Neuronal stem cell (in vitro differentiated cells): ENCODE measurements at regions not wholly inside any gene's neighbourhood (a gene's known extent, or its start where the extent isn't known, plus 50 kb on each side); places are given as distances from the start of the nearest gene placed in this dataset.

Experiments used
- DNase-seq: peaks from one replicate; pipeline ENCODE4 v3.0.0-alpha.2; 2013; ENCODE audit warnings: low spot score
- H2AFZ ChIP-seq: one replicate; pipeline ENCODE4 v1.6.1; 2013; ENCODE audit warnings: mild to moderate bottlenecking, low read length, inconsistent platforms
- H2AK5ac ChIP-seq: 2 replicates; pipeline ENCODE4 v1.6.1; 2013; ENCODE audit warnings: low read depth, mild to moderate bottlenecking, inconsistent platforms, low read length, moderate library complexity, mixed read lengths
- H2BK120ac ChIP-seq: 2 replicates; pipeline ENCODE4 v1.6.1; 2013; ENCODE audit warnings: low read depth, mild to moderate bottlenecking, inconsistent platforms, low read length, moderate library complexity, mixed read lengths
- H2BK12ac ChIP-seq: one replicate; pipeline ENCODE4 v1.6.1; 2013; ENCODE audit warnings: low read length, inconsistent platforms
- H2BK15ac ChIP-seq: 2 replicates; pipeline ENCODE4 v1.6.1; 2013; ENCODE audit warnings: mild to moderate bottlenecking, low read length, inconsistent platforms, mixed read lengths
- H2BK5ac ChIP-seq: one replicate; pipeline ENCODE4 v1.6.1; 2013; ENCODE audit warnings: inconsistent platforms, mild to moderate bottlenecking, low read length, moderate library complexity
- H3K14ac ChIP-seq: one replicate; pipeline ENCODE4 v1.6.1; 2013; ENCODE audit warnings: low read length, inconsistent platforms
- H3K18ac ChIP-seq: 2 replicates; pipeline ENCODE4 v1.6.1; 2013; ENCODE audit warnings: low read length, inconsistent platforms
- H3K23ac ChIP-seq: 2 replicates; pipeline ENCODE4 v1.6.1; 2013; ENCODE audit warnings: low read depth, mild to moderate bottlenecking, mixed read lengths, low read length, inconsistent platforms; ENCODE audit not compliant: poor library complexity
- H3K27ac ChIP-seq: replicated peaks from 3 replicates; pipeline ENCODE4 v1.5.1; 2013; ENCODE audit warnings: low read length, inconsistent platforms
- H3K27me3 ChIP-seq, 3 experiments: 2 replicates each; pipeline ENCODE4 v1.6.1; 2013; ENCODE audit warnings: low read length in 3 of 3, mild to moderate bottlenecking in 2 of 3, inconsistent platforms in 1 of 3, low read depth in 1 of 3, mixed read lengths in 1 of 3, moderate library complexity in 1 of 3; ENCODE audit not compliant: control insufficient read depth in 3 of 3, insufficient read depth in 3 of 3
- H3K36me3 ChIP-seq, 2 donors: replicated peaks in 1 of 2; 2 replicates each; pipeline ENCODE4 v1.6.1; 2013; ENCODE audit warnings: low read length in 2 of 2; ENCODE audit not compliant: control insufficient read depth in 2 of 2, insufficient read depth in 2 of 2
- H3K4ac ChIP-seq: 2 replicates; pipeline ENCODE4 v1.6.1; 2013; ENCODE audit warnings: inconsistent platforms, mild to moderate bottlenecking, low read length, moderate library complexity
- H3K4me1 ChIP-seq, 2 donors: 1 replicate in 1 of 2; 2 replicates in 1 of 2; pipeline ENCODE4 v1.6.1; 2013; ENCODE audit warnings: low read length in 2 of 2, low read depth in 1 of 2; ENCODE audit not compliant: control insufficient read depth in 2 of 2, insufficient read depth in 1 of 2
- H3K4me2 ChIP-seq: one replicate; pipeline ENCODE4 v1.6.1; 2013; ENCODE audit warnings: mild to moderate bottlenecking, low read length, inconsistent platforms; ENCODE audit not compliant: insufficient read depth, poor library complexity, severe bottlenecking
- H3K4me3 ChIP-seq, 2 donors: 2 replicates each; pipeline ENCODE4 v1.5.1; 2013; ENCODE audit warnings: low read length in 2 of 2, mild to moderate bottlenecking in 2 of 2, inconsistent platforms in 1 of 2, moderate library complexity in 1 of 2
- H3K79me1 ChIP-seq: one replicate; pipeline ENCODE4 v1.6.1; 2013; ENCODE audit warnings: low read depth, mild to moderate bottlenecking, inconsistent platforms, low read length, moderate library complexity
- H3K9ac ChIP-seq: one replicate; pipeline ENCODE4 v1.6.1; 2013; ENCODE audit warnings: mild to moderate bottlenecking, low read depth, low read length, inconsistent platforms; ENCODE audit not compliant: poor library complexity
- H3K9me3 ChIP-seq, 2 donors: replicated peaks in 1 of 2; 2 replicates each; pipeline versions ENCODE3 to v1.6.1; 2013; ENCODE audit warnings: low read length in 2 of 2, mild to moderate bottlenecking in 2 of 2, inconsistent platforms in 1 of 2, low read depth in 1 of 2, mixed read lengths in 1 of 2, moderate library complexity in 1 of 2; ENCODE audit not compliant: control insufficient read depth in 2 of 2, insufficient read depth in 1 of 2
- H4K8ac ChIP-seq: one replicate; pipeline ENCODE4 v1.6.1; 2013; ENCODE audit warnings: low read depth, mild to moderate bottlenecking, inconsistent platforms, low read length, moderate library complexity
- H4K91ac ChIP-seq: one replicate; pipeline ENCODE4 v1.6.1; 2013; ENCODE audit warnings: low read length, low read depth, mild to moderate bottlenecking, inconsistent platforms; ENCODE audit not compliant: poor library complexity
- WGBS, 2 donors: extraction: QIAGEN DNeasy Blood & Tissue Kit; methylation state at CpG; one replicate each; pipeline ENCODE4 v1.1.7; 2013; ENCODE audit warnings: missing lambda C conversion rate in 2 of 2, mixed read lengths in 1 of 2; ENCODE audit not compliant: insufficient read length in 2 of 2, insufficient replicate concordance in 1 of 2; ENCODE audit errors: extremely low coverage in 2 of 2; 5-methylcytosine and 5-hydroxymethylcytosine counted together

- H3K18ac ChIP-seq = no peak overlapping the region
- H3K4ac ChIP-seq = no peak overlapping the region
- DNase-seq = no peak
- no peak overlapping the region for H3K4me2 ChIP-seq
- H3K9ac ChIP-seq = no peak overlapping the region
- no peak overlapping the region for H4K91ac ChIP-seq
- no peak overlapping the region for H3K4me3 ChIP-seq
- no peaks in the 10 kb centered on the region for H3K79me1 ChIP-seq
- H3K23ac ChIP-seq = no peak overlapping the region
- H3K9me3 ChIP-seq = no peaks in the 10 kb centered on the region
- no peak overlapping the region for H2BK5ac ChIP-seq
- H2BK12ac ChIP-seq = no peak overlapping the region
- H2BK15ac ChIP-seq = no peak overlapping the region
- no peak overlapping the region for H2AK5ac ChIP-seq
- H3K14ac ChIP-seq = no peak overlapping the region
- H2AFZ ChIP-seq = no peak overlapping the region
- H3K4me1 ChIP-seq = no peaks in the 10 kb centered on the region
- H3K36me3 ChIP-seq = no peaks in the 10 kb centered on the region
- H4K8ac ChIP-seq = no peak overlapping the region
- no peaks in the 10 kb centered on the region for H3K27me3 ChIP-seq
- H2BK120ac ChIP-seq = no peak overlapping the region
- H3K27ac ChIP-seq = no peak overlapping the region
Measured at GRCh38 chr4:155509555-155509954, 132.8 kb upstream of the MAP9 start.

GRCh38 chr4:155506745-155507144 lies 130.0 kb upstream of the MAP9 start:
- Histone ChIP-seq H3K23ac (no peak overlapping the region), H4K8ac (no peak overlapping the region), H2BK5ac (no peak overlapping the region), H2BK120ac (no peak overlapping the region), H3K36me3 (no peaks in the 10 kb centered on the region), H3K4me3 (no peak overlapping the region), H2BK15ac (no peak overlapping the region), H3K9ac (no peak overlapping the region), H3K4me2 (no peak overlapping the region), H3K4ac (no peak overlapping the region), H3K18ac (no peak overlapping the region), H2AK5ac (no peak overlapping the region), H2BK12ac (no peak overlapping the region), H3K27ac (no peak overlapping the region), H3K79me1 (no peaks in the 10 kb centered on the region), H4K91ac (no peak overlapping the region), H3K9me3 (no peaks in the 10 kb centered on the region), H3K4me1 (no peaks in the 10 kb centered on the region), H3K27me3 (no peaks in the 10 kb centered on the region), H2AFZ (no peak overlapping the region), H3K14ac (no peak overlapping the region)
- no peak for DNase-seq
- WGBS, 2 donors = no CpG with 5 or more reads among the region's 4 CpGs

- Histone ChIP-seq H3K4me2 (no peak overlapping the region), H3K27ac (no peak overlapping the region), H3K23ac (no peak overlapping the region), H2BK5ac (no peak overlapping the region), H2BK120ac (no peak overlapping the region), H3K18ac (no peak overlapping the region), H3K79me1 (no peaks in the 10 kb centered on the region), H3K27me3 (no peaks in the 10 kb centered on the region), H3K9ac (no peak overlapping the region), H3K9me3 (no peaks in the 10 kb centered on the region), H3K4me3 (no peak overlapping the region), H2BK15ac (no peak overlapping the region), H2AK5ac (no peak overlapping the region), H2BK12ac (no peak overlapping the region), H3K14ac (no peak overlapping the region), H3K36me3 (no peaks in the 10 kb centered on the region), H2AFZ (no peak overlapping the region), H4K91ac (no peak overlapping the region), H3K4me1 (no peaks in the 10 kb centered on the region), H3K4ac (no peak overlapping the region), H4K8ac (no peak overlapping the region)
- no CpG with 5 or more reads among the region's 3 CpGs for WGBS, 2 donors
- DNase-seq = no peak
Measured at GRCh38 chr4:155505321-155505720, 128.6 kb upstream of the MAP9 start.

GRCh38 chr4:155497306-155497705 lies 120.5 kb upstream of the MAP9 start:
- H4K8ac ChIP-seq = no peak overlapping the region
- H3K23ac ChIP-seq = no peak overlapping the region
- H3K79me1 ChIP-seq = no peaks in the 10 kb centered on the region
- no peaks in the 10 kb centered on the region for H3K4me1 ChIP-seq
- H3K18ac ChIP-seq = no peak overlapping the region
- no peaks in the 10 kb centered on the region for H3K27me3 ChIP-seq
- no peak overlapping the region for H3K14ac ChIP-seq
- H2AFZ ChIP-seq = no peak overlapping the region
- H2BK5ac ChIP-seq = no peak overlapping the region
- no peak overlapping the region for H2AK5ac ChIP-seq
- no peak overlapping the region for H2BK15ac ChIP-seq
- H3K27ac ChIP-seq = no peak overlapping the region
- H4K91ac ChIP-seq = no peak overlapping the region
- no peak overlapping the region for H2BK120ac ChIP-seq
- WGBS, 2 donors = no CpG with 5 or more reads among the region's 4 CpGs
- DNase-seq = no peak
- H3K36me3 ChIP-seq = no peaks in the 10 kb centered on the region
- no peak overlapping the region for H3K9ac ChIP-seq
- no peaks in the 10 kb centered on the region for H3K9me3 ChIP-seq
- H3K4me2 ChIP-seq = no peak overlapping the region
- no peak overlapping the region for H3K4me3 ChIP-seq
- H2BK12ac ChIP-seq = no peak overlapping the region
- H3K4ac ChIP-seq = no peak overlapping the region
